ENCODE measurements at regions not wholly inside any gene's neighbourhood (a gene's known extent, or its start where the extent isn't known, plus 50 kb on each side); places are given as distances from the start of the nearest gene placed in this dataset.

DNA sequence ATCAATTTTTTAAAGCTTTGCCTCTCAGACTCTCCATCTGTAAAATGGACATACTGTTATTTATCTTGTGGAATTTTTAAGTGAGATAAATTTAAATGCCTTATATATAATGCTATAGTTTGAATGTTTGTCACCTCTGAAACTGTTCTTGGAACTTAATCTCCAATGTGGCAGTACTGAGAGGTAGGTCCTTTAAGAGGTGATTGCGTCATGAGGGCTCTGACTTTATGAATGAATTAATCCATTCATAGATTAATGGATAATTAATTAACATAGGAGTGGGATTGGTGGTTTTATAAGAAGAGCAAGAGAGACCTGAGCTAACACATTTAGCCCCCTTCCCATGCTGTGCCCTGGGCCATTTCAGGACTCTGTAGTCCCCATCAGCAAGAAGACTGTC, 326.3 kb upstream of the TSHZ2 start:
- TF ChIP-seq CTCF (IDR thresholded peaks at IDR 0.05) = no peak
- TF ChIP-seq POLR2AphosphoS5 (IDR thresholded peaks at IDR 0.05; ENCODE audit: low read depth, low read length) = no peak
- TF ChIP-seq SIN3A (IDR thresholded peaks at IDR 0.05; ENCODE audit: borderline replicate concordance, insufficient read depth, low read depth, low read length) = no peak
